ENCODE measurements at regions not wholly inside any gene's neighbourhood (a gene's known extent, or its start where the extent isn't known, plus 50 kb on each side); places are given as distances from the start of the nearest gene placed in this dataset.

GRCh38 chr16:72427783-72428331, 255.9 kb upstream of the PMFBP1 start:
- TF ChIP-seq POLR2A (IDR thresholded peaks at IDR 0.05) (no peak), CTCF (IDR thresholded peaks at IDR 0.05) (no peak), EP300 (IDR thresholded peaks at IDR 0.05) (no peak)
